B cell (primary cell): ENCODE measurements at regions not wholly inside any gene's neighbourhood (a gene's known extent, or its start where the extent isn't known, plus 50 kb on each side); places are given as distances from the start of the nearest gene placed in this dataset.

Source experiments
- EZH2 ChIP-seq: IDR thresholded peaks from 2 replicates; pipeline ENCODE4 v1.6.1; 2012; ENCODE audit warnings: borderline replicate concordance, low read depth, mild to moderate bottlenecking, moderate library complexity, low read length; ENCODE audit not compliant: insufficient read depth, poor library complexity, severe bottlenecking
- TF ChIP-seq, protein P1 (sequence below): fragments of 200-600 bp; IDR thresholded peaks from one replicate; pipeline ENCODE4 v1.8.0; 2022; ENCODE audit warnings: antibody characterized with exemption, mild to moderate bottlenecking

DNA sequence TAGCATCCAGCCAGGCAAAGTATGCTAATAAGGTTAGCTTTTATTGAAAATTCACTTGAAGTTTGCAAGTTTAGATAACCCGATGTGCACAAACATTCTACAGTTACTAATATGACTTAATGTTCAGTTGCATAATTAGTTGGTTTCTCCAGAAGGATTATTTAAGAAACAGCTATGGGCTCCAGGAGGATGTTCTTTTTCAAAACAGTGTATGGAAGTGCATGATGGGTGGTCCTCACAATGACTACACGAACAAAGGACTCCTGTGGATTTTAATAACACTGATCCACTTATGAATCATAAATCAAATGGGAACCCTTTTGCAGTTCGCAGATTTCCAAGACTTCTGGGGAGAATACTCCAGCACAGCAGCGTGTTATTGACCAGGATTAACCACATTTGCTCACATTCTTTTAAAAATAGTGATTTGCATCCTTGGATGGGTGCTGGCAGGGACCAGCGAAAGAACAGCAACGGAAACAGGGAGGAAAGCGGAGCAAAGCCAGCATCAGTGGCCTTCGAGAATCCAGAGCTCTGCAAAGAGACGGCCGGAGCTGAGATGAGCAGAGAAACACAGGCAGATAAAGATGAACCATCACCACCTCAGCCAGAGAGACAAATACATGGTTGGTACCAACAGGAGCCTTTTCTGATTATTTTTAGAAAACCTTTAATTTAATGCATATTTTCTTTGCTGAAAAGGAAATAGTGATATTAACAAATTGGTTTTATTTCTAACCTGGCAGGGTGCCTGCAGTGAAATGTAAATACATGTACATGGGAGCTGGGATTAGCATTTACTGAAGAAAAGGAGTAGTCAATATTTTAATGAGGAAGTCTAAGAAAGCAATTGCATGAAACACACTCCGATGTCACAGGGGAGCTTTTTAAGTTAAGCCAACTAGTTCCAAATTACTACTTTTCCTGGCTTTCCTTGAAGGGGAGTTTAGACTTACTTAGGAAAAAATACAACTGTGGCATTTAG lies 623.2 kb upstream of the ZFHX3 start:
- TF ChIP-seq, protein P1, sequence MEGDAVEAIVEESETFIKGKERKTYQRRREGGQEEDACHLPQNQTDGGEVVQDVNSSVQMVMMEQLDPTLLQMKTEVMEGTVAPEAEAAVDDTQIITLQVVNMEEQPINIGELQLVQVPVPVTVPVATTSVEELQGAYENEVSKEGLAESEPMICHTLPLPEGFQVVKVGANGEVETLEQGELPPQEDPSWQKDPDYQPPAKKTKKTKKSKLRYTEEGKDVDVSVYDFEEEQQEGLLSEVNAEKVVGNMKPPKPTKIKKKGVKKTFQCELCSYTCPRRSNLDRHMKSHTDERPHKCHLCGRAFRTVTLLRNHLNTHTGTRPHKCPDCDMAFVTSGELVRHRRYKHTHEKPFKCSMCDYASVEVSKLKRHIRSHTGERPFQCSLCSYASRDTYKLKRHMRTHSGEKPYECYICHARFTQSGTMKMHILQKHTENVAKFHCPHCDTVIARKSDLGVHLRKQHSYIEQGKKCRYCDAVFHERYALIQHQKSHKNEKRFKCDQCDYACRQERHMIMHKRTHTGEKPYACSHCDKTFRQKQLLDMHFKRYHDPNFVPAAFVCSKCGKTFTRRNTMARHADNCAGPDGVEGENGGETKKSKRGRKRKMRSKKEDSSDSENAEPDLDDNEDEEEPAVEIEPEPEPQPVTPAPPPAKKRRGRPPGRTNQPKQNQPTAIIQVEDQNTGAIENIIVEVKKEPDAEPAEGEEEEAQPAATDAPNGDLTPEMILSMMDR = no peak
- no peak for TF ChIP-seq EZH2
